Right atrium auricular region (tissue), 2 donors: ENCODE measurements at regions not wholly inside any gene's neighbourhood (a gene's known extent, or its start where the extent isn't known, plus 50 kb on each side); places are given as distances from the start of the nearest gene placed in this dataset.

Experiments used
- DNase-seq: peaks from one replicate; pipeline ENCODE4 v3.0.0-alpha.2; 2019; ENCODE audit warnings: low spot score
- H3K27ac ChIP-seq, 2 donors: fragments of 200-600 bp; sonication (generic); 1 replicate in 1 of 2; 2 replicates in 1 of 2; pipeline ENCODE4 v1.5.1; 2016 to 2019
- H3K27me3 ChIP-seq, 2 donors: fragments of 200-600 bp; sonication (generic); one replicate each; pipeline versions ENCODE4 v1.5.1 to v1.6.0; 2017 to 2019
- H3K36me3 ChIP-seq: fragments of 200-600 bp; sonication (generic); one replicate; pipeline ENCODE4 v1.5.1; 2016
- H3K4me1 ChIP-seq, 2 donors: fragments of 200-600 bp; sonication (generic); one replicate each; pipeline versions ENCODE4 v1.5.1 to v1.6.0; 2017 to 2019
- H3K4me3 ChIP-seq, 2 donors: fragments of 200-600 bp; sonication (generic); 1 replicate in 1 of 2; 2 replicates in 1 of 2; pipeline ENCODE4 v1.5.1; 2017 to 2019; ENCODE audit warnings: mild to moderate bottlenecking in 1 of 2, moderate library complexity in 1 of 2
- H3K9me3 ChIP-seq, 2 donors: fragments of 200-600 bp; sonication (generic); one replicate each; pipeline ENCODE4 v1.5.1; 2019
- CTCF ChIP-seq, 2 donors: fragments of 200-600 bp; sonication (generic); IDR thresholded peaks; one replicate each; pipeline ENCODE4 v1.5.1; 2019; ENCODE audit warnings: antibody characterized with exemption in 2 of 2

DNA sequence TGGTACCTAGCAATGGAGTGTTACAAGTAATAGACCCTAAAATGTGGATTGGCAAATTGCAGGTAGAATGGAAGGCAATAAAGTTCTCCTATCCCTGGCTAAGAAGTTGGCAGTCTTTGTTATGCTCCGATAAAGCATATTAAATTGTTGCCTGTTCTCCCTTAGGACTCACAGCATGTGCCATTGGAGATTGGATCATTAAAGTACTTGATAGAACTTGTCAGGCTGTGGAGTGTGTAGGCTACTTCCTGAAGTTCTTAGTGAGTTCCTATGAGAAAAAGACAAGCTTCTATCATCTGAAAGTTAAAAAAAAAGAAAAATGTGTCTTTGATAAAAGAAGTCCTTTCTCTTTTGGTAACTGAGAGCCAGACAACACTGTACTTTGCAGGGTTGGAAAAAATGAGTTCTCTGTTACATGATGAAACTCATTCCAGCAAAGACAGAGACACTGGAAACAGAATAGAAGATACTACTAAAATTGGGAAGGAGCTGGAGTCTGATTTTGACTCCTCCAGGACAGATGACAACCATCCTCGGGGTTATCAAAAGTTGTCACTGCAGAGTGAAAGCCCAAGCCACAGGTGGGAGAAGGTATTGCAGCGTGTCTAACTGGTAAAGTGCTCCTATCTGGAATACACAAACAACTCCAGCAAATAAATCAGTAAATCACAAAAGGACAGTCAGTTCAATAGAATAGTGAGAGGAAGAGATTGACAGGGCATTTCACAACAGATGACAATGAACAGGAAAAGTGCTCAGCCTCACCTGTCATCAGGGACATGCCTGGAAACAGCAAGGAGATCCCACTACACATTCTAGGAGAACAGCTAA lies 87.5 kb upstream of the WDR26 start:
- H3K36me3 ChIP-seq, result no peaks in the 10 kb centered on the region
- H3K4me1 ChIP-seq, result no peaks in the 10 kb centered on the region
- no peak overlapping the region for H3K4me3 ChIP-seq
- H3K27ac ChIP-seq, result no peak overlapping the region
- H3K27me3 ChIP-seq, result no peaks in the 10 kb centered on the region
- no peak for TF ChIP-seq CTCF (IDR thresholded peaks at IDR 0.05)
- DNase-seq, result no peak
- no peaks in the 10 kb centered on the region for H3K9me3 ChIP-seq

- Histone ChIP-seq H3K9me3 (no peaks in the 10 kb centered on the region), H3K4me3 (no peak overlapping the region), H3K36me3 (no peaks in the 10 kb centered on the region), H3K27ac (no peak overlapping the region), H3K4me1 (no peaks in the 10 kb centered on the region), H3K27me3 (no peaks in the 10 kb centered on the region)
- TF ChIP-seq CTCF (IDR thresholded peaks at IDR 0.05), result no peak
- DNase-seq, result no peak
Observed at GRCh38 chr1:224523676-224524075, 89.1 kb upstream of the WDR26 start.

GRCh38 chr1:224524679-224525078 lies 90.1 kb upstream of the WDR26 start:
- no peaks in the 10 kb centered on the region for H3K27me3 ChIP-seq
- no peak overlapping the region for H3K4me3 ChIP-seq
- H3K4me1 ChIP-seq, result no peaks in the 10 kb centered on the region
- no peaks in the 10 kb centered on the region for H3K9me3 ChIP-seq
- DNase-seq, result no peak
- no peak for TF ChIP-seq CTCF (IDR thresholded peaks at IDR 0.05)
- no peak overlapping the region for H3K27ac ChIP-seq
- no peaks in the 10 kb centered on the region for H3K36me3 ChIP-seq

DNA sequence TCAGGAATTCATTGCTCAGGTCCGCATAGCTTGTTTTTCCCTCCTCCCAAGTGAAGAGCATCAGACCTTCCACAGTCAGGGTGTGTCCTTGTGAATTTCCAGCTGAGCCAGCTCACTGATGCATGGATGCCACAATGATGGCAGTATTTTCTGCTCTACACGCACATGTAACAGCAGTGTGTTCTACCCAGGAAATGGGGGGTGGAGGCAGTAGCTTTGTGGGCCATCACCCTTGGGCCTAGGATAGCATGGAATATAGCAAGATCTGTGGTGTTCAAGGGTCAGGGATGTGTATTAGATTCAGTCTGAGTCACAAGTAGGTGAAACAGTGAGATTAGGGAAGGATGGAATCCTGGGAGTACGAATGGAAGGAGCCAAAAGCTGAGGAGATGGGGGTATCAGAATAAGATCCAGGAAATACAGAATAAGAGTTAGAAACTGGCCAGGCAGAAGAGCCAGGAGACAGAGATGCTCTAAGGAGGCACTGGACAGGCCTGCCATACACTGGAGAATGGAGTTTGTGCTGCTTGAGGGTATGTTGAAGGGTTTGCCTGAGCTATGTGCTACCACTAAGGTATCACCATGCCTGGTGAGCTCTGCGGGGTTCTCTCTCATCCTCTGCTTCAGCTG lies 90.6 kb upstream of the CNIH3 start:
- no peak for TF ChIP-seq CTCF (IDR thresholded peaks at IDR 0.05)
- H3K4me1 ChIP-seq, result no peaks in the 10 kb centered on the region
- no peaks in the 10 kb centered on the region for H3K36me3 ChIP-seq
- no peaks in the 10 kb centered on the region for H3K9me3 ChIP-seq
- no peak overlapping the region for H3K27ac ChIP-seq
- H3K4me3 ChIP-seq, result no peak overlapping the region
- H3K27me3 ChIP-seq, result no peaks in the 10 kb centered on the region
- no peak for DNase-seq

GRCh38 chr1:224526771-224527170 lies 89.3 kb upstream of the CNIH3 start:
- no peaks in the 10 kb centered on the region for H3K27me3 ChIP-seq

More at GRCh38 chr1:224526771-224527170, 89.3 kb upstream of the CNIH3 start:
- DNase-seq, result no peak
- H3K4me1 ChIP-seq, result no peaks in the 10 kb centered on the region
- H3K27ac ChIP-seq, result no peak overlapping the region
- H3K36me3 ChIP-seq, result no peaks in the 10 kb centered on the region
- no peak for TF ChIP-seq CTCF (IDR thresholded peaks at IDR 0.05)
- H3K4me3 ChIP-seq, result no peak overlapping the region
- H3K9me3 ChIP-seq, result no peaks in the 10 kb centered on the region
